ENCODE measurements at regions not wholly inside any gene's neighbourhood (a gene's known extent, or its start where the extent isn't known, plus 50 kb on each side); places are given as distances from the start of the nearest gene placed in this dataset.
A peak's percentile ranks its signal among the peaks of the same experiment; 100 is the strongest.

- peak in 1 of 3 donors; percentile 49 for TF ChIP-seq POLR2AphosphoS5 (IDR thresholded peaks at IDR 0.05)
- TF ChIP-seq CTCF (IDR thresholded peaks at IDR 0.05) = peak; percentile 91 to 97 (median 95)
Measured at GRCh38 chr1:43073490-43074230, 98.4 kb downstream of the EBNA1BP2 start.
